ENCODE measurements at regions not wholly inside any gene's neighbourhood (a gene's known extent, or its start where the extent isn't known, plus 50 kb on each side); places are given as distances from the start of the nearest gene placed in this dataset.

DNA sequence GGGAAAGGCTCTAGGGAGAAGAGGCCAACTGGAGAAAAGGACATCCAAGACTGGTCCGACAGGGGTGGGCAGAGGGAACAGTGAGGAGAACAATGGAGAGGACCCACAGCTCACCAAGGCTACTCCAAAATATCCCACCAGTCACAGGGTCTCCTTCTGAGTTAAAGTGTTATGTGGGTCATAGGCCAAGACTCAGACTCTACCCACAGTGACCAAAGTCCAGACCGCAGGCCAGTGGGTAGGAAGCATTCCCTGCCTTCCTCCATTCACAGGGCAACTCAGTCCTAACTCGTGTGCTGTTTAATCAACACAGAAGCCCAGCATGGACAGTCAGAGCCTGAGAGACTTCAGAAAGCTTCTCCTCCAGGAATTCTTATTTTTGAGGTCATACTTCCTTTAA is 260.6 kb downstream of the SMAD2 start:
- no peak for DNase-seq
- Histone ChIP-seq H3F3A (ENCODE audit: insufficient read depth, low read depth) (no peaks in the 10 kb centered on the region), H4K20me1 (ENCODE audit: insufficient read depth) (no peaks in the 10 kb centered on the region), H3K36me3 (ENCODE audit: low read depth) (no peaks in the 10 kb centered on the region), H2AFZ (no peak overlapping the region), H3K9me3 (ENCODE audit: insufficient read depth, low read depth) (no peaks in the 10 kb centered on the region), H3K9me2 (ENCODE audit: insufficient read depth) (no peaks in the 10 kb centered on the region; the same call in 1 of the 2 replicates), H3K4me1 (replicated peaks; ENCODE audit: insufficient read depth) (no peaks in the 10 kb centered on the region), H3K27ac (no peak overlapping the region), H3K79me2 (ENCODE audit: low read depth) (no peaks in the 10 kb centered on the region), H3K4me3 (no peak overlapping the region), H3K27me3 (ENCODE audit: insufficient read depth, low read depth) (peaks cover 57% of the 10 kb centered on the region), H3K4me2 (no peak overlapping the region)
- no peak for TF ChIP-seq EZH2 (IDR thresholded peaks at IDR 0.05; ENCODE audit: low read depth)
- TF ChIP-seq, protein P1, sequence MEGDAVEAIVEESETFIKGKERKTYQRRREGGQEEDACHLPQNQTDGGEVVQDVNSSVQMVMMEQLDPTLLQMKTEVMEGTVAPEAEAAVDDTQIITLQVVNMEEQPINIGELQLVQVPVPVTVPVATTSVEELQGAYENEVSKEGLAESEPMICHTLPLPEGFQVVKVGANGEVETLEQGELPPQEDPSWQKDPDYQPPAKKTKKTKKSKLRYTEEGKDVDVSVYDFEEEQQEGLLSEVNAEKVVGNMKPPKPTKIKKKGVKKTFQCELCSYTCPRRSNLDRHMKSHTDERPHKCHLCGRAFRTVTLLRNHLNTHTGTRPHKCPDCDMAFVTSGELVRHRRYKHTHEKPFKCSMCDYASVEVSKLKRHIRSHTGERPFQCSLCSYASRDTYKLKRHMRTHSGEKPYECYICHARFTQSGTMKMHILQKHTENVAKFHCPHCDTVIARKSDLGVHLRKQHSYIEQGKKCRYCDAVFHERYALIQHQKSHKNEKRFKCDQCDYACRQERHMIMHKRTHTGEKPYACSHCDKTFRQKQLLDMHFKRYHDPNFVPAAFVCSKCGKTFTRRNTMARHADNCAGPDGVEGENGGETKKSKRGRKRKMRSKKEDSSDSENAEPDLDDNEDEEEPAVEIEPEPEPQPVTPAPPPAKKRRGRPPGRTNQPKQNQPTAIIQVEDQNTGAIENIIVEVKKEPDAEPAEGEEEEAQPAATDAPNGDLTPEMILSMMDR (conservative IDR thresholded peaks at IDR 0.05) = no peak
- POLR2A ChIA-PET (ENCODE audit: unreplicated experiment) = no interaction called here
- CTCF ChIA-PET = no interaction called here
- intact Hi-C loops (cut with micrococcal nuclease; ENCODE audit: unreplicated experiment) = no loop called here
- no TSS peak for BruUV-seq (replicated peaks)

DNA sequence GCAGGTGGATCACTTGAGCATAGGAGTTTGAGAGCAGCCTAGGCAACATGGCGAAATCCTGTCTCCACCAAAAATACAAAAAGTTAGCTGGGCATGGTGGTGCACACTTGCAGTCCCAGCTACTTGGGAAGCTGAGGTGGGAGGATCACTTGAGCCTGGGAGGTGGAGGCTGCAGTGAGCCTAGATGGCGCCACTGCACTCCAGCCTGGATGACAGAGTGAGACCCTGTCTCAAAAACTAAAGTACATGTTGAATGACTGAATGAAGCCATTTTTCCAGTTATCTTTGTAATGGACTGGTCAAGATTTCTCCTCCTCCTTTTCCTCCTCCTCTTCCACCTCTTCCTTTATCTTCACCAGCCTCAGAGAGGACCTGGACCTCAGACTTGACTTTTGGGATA is 272.0 kb downstream of the SMAD2 start:
- Histone ChIP-seq H3F3A (ENCODE audit: insufficient read depth, low read depth) (no peaks in the 10 kb centered on the region), H4K20me1 (ENCODE audit: insufficient read depth) (no peaks in the 10 kb centered on the region), H3K4me1 (replicated peaks; ENCODE audit: insufficient read depth) (no peaks in the 10 kb centered on the region), H3K4me2 (no peak overlapping the region), H3K27ac (no peak overlapping the region), H2AFZ (no peak overlapping the region), H3K36me3 (ENCODE audit: low read depth) (no peaks in the 10 kb centered on the region), H3K27me3 (ENCODE audit: insufficient read depth, low read depth) (peaks cover 22% of the 10 kb centered on the region), H3K9me2 (ENCODE audit: insufficient read depth) (no peaks in the 10 kb centered on the region), H3K4me3 (no peak overlapping the region), H3K9me3 (ENCODE audit: insufficient read depth, low read depth) (no peaks in the 10 kb centered on the region), H3K79me2 (ENCODE audit: low read depth) (no peaks in the 10 kb centered on the region)
- intact Hi-C loops (cut with micrococcal nuclease; ENCODE audit: unreplicated experiment) = no loop called here
- ChIA-PET CTCF (no interaction called here), POLR2A (ENCODE audit: unreplicated experiment) (no interaction called here)
- BruUV-seq (replicated peaks) = no TSS peak
- no peak for DNase-seq
- TF ChIP-seq, protein P1 (conservative IDR thresholded peaks at IDR 0.05) = no peak
- no peak for TF ChIP-seq EZH2 (IDR thresholded peaks at IDR 0.05; ENCODE audit: low read depth)

DNA sequence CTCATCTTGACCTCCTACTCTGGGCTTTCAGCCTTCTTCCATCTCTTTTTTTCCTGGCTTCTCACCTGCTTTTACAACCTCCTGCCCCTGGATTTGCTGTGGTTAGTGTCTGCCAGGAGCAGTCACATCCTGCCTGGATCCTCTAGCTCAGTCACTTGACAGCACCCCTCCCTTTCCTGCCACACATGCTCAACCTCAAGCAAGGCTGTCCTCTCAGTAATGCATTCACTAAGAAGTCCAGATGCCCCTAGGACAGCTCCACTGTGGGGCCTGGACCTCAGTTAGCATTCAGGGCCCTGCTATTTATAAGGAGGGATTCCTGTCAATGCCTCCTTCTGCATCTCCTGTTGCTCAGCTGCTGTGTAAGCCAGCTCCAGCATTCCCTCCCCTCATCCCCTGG is 275.5 kb downstream of the SMAD2 start:
- no peaks in the 10 kb centered on the region for H3K79me2 ChIP-seq (ENCODE audit: low read depth)
- no TSS peak for BruUV-seq (replicated peaks)
- TF ChIP-seq, protein P1 (conservative IDR thresholded peaks at IDR 0.05) = no peak
- no peak for TF ChIP-seq EZH2 (IDR thresholded peaks at IDR 0.05; ENCODE audit: low read depth)
- ChIA-PET POLR2A (ENCODE audit: unreplicated experiment) (no interaction called here), CTCF (no interaction called here)
- H3K27me3 ChIP-seq (ENCODE audit: insufficient read depth, low read depth) = peaks cover 51% of the 10 kb centered on the region
- no peaks in the 10 kb centered on the region for H3K9me3 ChIP-seq (ENCODE audit: insufficient read depth, low read depth)
- H4K20me1 ChIP-seq (ENCODE audit: insufficient read depth) = no peaks in the 10 kb centered on the region
- no peaks in the 10 kb centered on the region for H3K4me1 ChIP-seq (replicated peaks; ENCODE audit: insufficient read depth)
- H3K9me2 ChIP-seq (ENCODE audit: insufficient read depth) = no peaks in the 10 kb centered on the region
- no peaks in the 10 kb centered on the region for H3K36me3 ChIP-seq (ENCODE audit: low read depth)
- H3F3A ChIP-seq (ENCODE audit: insufficient read depth, low read depth) = no peaks in the 10 kb centered on the region
- H3K4me3 ChIP-seq = no peak overlapping the region
- no peak overlapping the region for H2AFZ ChIP-seq
- no peak for DNase-seq
- H3K4me2 ChIP-seq = no peak overlapping the region
- no peak overlapping the region for H3K27ac ChIP-seq
- intact Hi-C loops (cut with micrococcal nuclease; ENCODE audit: unreplicated experiment) = no loop called here
